Lung (tissue), 11 donors: ENCODE measurements at regions not wholly inside any gene's neighbourhood (a gene's known extent, or its start where the extent isn't known, plus 50 kb on each side); places are given as distances from the start of the nearest gene placed in this dataset.

Experiments
- ATAC-seq: fragments of 200-7000 bp; cut with Tn5 transposase; one replicate; pipeline ENCODE4 v1.9.1; 2020; ENCODE audit warnings: moderate number of reproducible peaks; ENCODE audit not compliant: insufficient read depth, low FRiP score
- DNase-seq, 3 donors: peaks; one replicate each; pipeline ENCODE4 v3.0.0-alpha.2; 2013 to 2017
- H3K27ac ChIP-seq, 2 donors: one replicate each; pipeline ENCODE4 v1.5.1; 2013; ENCODE audit warnings: mild to moderate bottlenecking in 2 of 2, moderate library complexity in 2 of 2, control low read depth in 1 of 2, inconsistent platforms in 1 of 2, low read depth in 1 of 2, low read length in 1 of 2
- H3K27me3 ChIP-seq, 3 donors: one replicate each; pipeline ENCODE4 v1.5.1; 2013; ENCODE audit warnings: low read length in 2 of 3; ENCODE audit not compliant: control insufficient read depth in 3 of 3, insufficient read depth in 3 of 3
- H3K36me3 ChIP-seq, 4 donors: one replicate each; pipeline ENCODE4 v1.5.1; 2013; ENCODE audit warnings: low read length in 4 of 4, mild to moderate bottlenecking in 1 of 4, moderate library complexity in 1 of 4; ENCODE audit not compliant: control insufficient read depth in 4 of 4, insufficient read depth in 4 of 4
- H3K4me1 ChIP-seq, 5 donors: one replicate each; pipeline ENCODE4 v1.5.1; 2013; ENCODE audit warnings: low read length in 5 of 5, mild to moderate bottlenecking in 2 of 5, moderate library complexity in 1 of 5; ENCODE audit not compliant: control insufficient read depth in 5 of 5, insufficient read depth in 5 of 5
- H3K4me3 ChIP-seq: one replicate; pipeline ENCODE4 v1.5.1; 2013; ENCODE audit warnings: mild to moderate bottlenecking, control low read depth, moderate library complexity
- H3K9ac ChIP-seq, 2 donors: one replicate each; pipeline ENCODE4 v1.5.1; 2013; ENCODE audit warnings: low read length in 2 of 2, control low read depth in 1 of 2; ENCODE audit not compliant: insufficient read depth in 1 of 2
- H3K9me3 ChIP-seq, 4 donors: one replicate each; pipeline ENCODE4 v1.5.1; 2013; ENCODE audit warnings: low read length in 3 of 4, mild to moderate bottlenecking in 1 of 4, moderate library complexity in 1 of 4; ENCODE audit not compliant: control insufficient read depth in 4 of 4, insufficient read depth in 3 of 4
- WGBS, 2 donors: extraction: QIAGEN DNeasy Blood & Tissue Kit; methylation state at CpG; one replicate each; pipeline ENCODE4 v1.1.7; 2013; 5-methylcytosine and 5-hydroxymethylcytosine counted together
- TF ChIP-seq, protein P1 (sequence below): IDR thresholded peaks from 2 replicates; pipeline ENCODE4 v1.5.1; 2012; ENCODE audit warnings: mild to moderate bottlenecking; ENCODE audit errors: control extremely low read depth, extremely low read depth
- donor health status: control.
- donor health status: control.
- donor health status: Bipolar disorder and iron deficiency.
- donor health status: healthy.
- donor health status: DM: yes; HTN: yes; CAD: no.

- H3K9ac ChIP-seq, result no peak overlapping the region
- no peaks in the 10 kb centered on the region for H3K4me1 ChIP-seq
- H3K27me3 ChIP-seq, result peaks cover 3 to 5% (median 3%) of the 10 kb centered on the region in 3 donors
- TF ChIP-seq, protein P1, sequence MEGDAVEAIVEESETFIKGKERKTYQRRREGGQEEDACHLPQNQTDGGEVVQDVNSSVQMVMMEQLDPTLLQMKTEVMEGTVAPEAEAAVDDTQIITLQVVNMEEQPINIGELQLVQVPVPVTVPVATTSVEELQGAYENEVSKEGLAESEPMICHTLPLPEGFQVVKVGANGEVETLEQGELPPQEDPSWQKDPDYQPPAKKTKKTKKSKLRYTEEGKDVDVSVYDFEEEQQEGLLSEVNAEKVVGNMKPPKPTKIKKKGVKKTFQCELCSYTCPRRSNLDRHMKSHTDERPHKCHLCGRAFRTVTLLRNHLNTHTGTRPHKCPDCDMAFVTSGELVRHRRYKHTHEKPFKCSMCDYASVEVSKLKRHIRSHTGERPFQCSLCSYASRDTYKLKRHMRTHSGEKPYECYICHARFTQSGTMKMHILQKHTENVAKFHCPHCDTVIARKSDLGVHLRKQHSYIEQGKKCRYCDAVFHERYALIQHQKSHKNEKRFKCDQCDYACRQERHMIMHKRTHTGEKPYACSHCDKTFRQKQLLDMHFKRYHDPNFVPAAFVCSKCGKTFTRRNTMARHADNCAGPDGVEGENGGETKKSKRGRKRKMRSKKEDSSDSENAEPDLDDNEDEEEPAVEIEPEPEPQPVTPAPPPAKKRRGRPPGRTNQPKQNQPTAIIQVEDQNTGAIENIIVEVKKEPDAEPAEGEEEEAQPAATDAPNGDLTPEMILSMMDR, result no peak
- ATAC-seq (no peak), DNase-seq (no peak)
- 68 to 87% methylated on average over 4 of the region's 4 CpGs for WGBS, 2 donors
- no peak overlapping the region for H3K27ac ChIP-seq
- no peak overlapping the region for H3K4me3 ChIP-seq
- peaks cover 0 to 2% (median 0%) of the 10 kb centered on the region in 4 donors for H3K9me3 ChIP-seq
- no peaks in the 10 kb centered on the region for H3K36me3 ChIP-seq
Observed at GRCh38 chrX:46310815-46311497, 234.3 kb downstream of the ZNF674 start.

DNA sequence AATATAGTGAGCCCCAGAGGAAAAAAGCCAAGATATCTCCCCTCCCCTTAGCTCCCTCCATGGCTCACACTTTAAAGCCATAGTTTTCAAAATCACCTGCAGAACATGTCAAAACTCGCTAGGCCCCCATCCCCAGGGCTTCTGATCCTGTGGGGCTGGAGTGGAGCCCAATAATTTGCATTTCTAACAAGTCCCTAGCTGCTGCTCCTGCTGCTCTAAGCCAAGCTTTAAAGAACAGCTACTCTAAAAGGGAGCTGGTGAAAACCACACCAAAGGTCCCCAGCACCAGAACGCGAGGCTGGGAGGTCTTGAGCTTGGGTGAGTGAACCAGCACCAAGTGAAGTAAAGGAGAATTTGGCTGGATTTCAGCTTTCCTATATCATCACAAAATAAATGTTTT, 237.1 kb downstream of the ZNF674 start:
- WGBS, 2 donors, result 40 to 83% methylated on average over 3 of the region's 3 CpGs
- H3K27me3 ChIP-seq, result peaks cover 3 to 5% (median 3%) of the 10 kb centered on the region in 3 donors
- no peak overlapping the region for H3K4me3 ChIP-seq
- DNase-seq (no peak), ATAC-seq (no peak)
- H3K36me3 ChIP-seq, result no peaks in the 10 kb centered on the region
- no peaks in the 10 kb centered on the region for H3K4me1 ChIP-seq
- H3K27ac ChIP-seq, result no peak overlapping the region
- no peak overlapping the region for H3K9ac ChIP-seq
- peaks cover 0 to 7% (median under 1%) of the 10 kb centered on the region in 4 donors for H3K9me3 ChIP-seq
- TF ChIP-seq, protein P1, result no peak

GRCh38 chrX:46306103-46306502, 239.1 kb downstream of the ZNF674 start:
- TF ChIP-seq, protein P1, result no peak
- 65 to 71% methylated on average over 3 of the region's 3 CpGs for WGBS, 2 donors

More at GRCh38 chrX:46306103-46306502, 239.1 kb downstream of the ZNF674 start:
- no peak for DNase-seq
- Histone ChIP-seq H3K9ac (no peak overlapping the region), H3K27me3 (peaks cover 0 to 6% (median 2%) of the 10 kb centered on the region in 3 donors), H3K4me3 (no peak overlapping the region), H3K36me3 (no peaks in the 10 kb centered on the region), H3K27ac (no peak overlapping the region), H3K4me1 (no peaks in the 10 kb centered on the region), H3K9me3 (peaks cover 0 to 7% (median under 1%) of the 10 kb centered on the region in 4 donors)
- ATAC-seq, result no peak
